Suprapubic skin (tissue), 4 donors: ENCODE measurements at regions not wholly inside any gene's neighbourhood (a gene's known extent, or its start where the extent isn't known, plus 50 kb on each side); places are given as distances from the start of the nearest gene placed in this dataset.

Source experiments
- CTCF ChIP-seq, 2 donors: fragments of 200-600 bp in 1 of 2; fragments of 450-650 bp in 1 of 2; sonication (generic) in 1 of 2; IDR thresholded peaks; one replicate each; pipeline ENCODE4 v1.5.1; 2016 to 2019; ENCODE audit warnings: antibody characterized with exemption in 2 of 2, mild to moderate bottlenecking in 1 of 2, moderate library complexity in 1 of 2
- POLR2A ChIP-seq, 2 donors: fragments of 450-650 bp; IDR thresholded peaks; one replicate each; pipeline ENCODE4 v1.6.1; 2017; ENCODE audit warnings: antibody characterized with exemption in 2 of 2, mild to moderate bottlenecking in 2 of 2, moderate library complexity in 2 of 2
- POLR2AphosphoS5 ChIP-seq, 3 donors: sonication (generic); formaldehyde crosslinking; IDR thresholded peaks; one replicate each; pipeline ENCODE4 v1.6.1; 2017; ENCODE audit warnings: antibody characterized with exemption in 3 of 3

GRCh38 chr11:81892770-81893635, 840.7 kb downstream of the FAM181B start:
- TF ChIP-seq POLR2AphosphoS5 (IDR thresholded peaks at IDR 0.05) (no peak), CTCF (IDR thresholded peaks at IDR 0.05) (no peak), POLR2A (IDR thresholded peaks at IDR 0.05) (no peak)
